ENCODE measurements at regions not wholly inside any gene's neighbourhood (a gene's known extent, or its start where the extent isn't known, plus 50 kb on each side); places are given as distances from the start of the nearest gene placed in this dataset.
"Not testable (repeated sequence)": the region's sequence is repeated elsewhere in the genome, so short reads cannot be mapped to it uniquely, and the experiment has no call there.

DNA sequence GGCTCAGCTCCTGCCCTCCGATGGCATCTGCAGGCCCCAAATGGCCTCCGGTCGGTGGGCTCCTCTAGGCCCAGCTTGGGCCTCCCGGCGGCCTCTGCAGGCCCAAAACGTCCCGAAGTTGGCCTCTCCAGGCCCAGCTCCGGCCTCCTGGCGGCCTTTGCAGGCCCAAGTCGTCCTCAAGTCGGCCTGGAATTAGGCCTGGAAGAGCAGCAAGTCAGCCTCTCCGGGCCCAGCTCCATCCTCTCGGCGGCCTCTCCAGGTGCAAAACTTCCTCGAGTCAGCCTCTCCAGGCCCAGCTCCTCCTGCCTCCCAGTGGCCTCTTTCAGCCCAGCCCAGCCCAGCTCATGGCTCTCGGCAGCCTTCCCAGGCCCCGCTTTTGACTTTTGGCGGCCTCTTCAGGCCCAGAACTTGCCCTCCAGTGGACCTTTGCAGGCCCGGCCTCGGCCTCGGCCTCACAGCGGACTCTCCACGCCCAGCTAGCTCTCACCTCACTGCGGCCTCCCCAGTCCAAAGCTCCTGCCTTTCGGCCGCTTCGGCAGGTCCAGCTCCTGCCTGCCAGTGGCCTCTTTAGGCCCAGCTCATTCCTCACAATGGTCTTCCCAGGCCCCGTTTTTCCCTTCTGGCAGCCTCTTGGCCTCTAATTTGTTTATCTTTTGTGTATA lies 357.3 kb downstream of the ZNF37A start:
- H3K4me1 Mint-ChIP-seq (ENCODE audit: low read depth); ATAC-seq (replicated peaks in 1 of 2); H3K9me3 Mint-ChIP-seq; H3K27ac Mint-ChIP-seq; H3K27me3 Mint-ChIP-seq (ENCODE audit: low read depth); DNase-seq; H3K4me3 Mint-ChIP-seq: not testable (repeated sequence)
- H3K36me3 Mint-ChIP-seq (ENCODE audit: insufficient read depth in 2 of 2) = peaks cover 0 to 12% of the 10 kb centered on the region in 2 donors

All from activated T-cell treated with anti-CD3 and anti-CD28 coated beads, Interleukin-2, amount 50 U/mL, for 72 hours (primary cell).